Pancreas (tissue), 10 donors: ENCODE measurements at regions not wholly inside any gene's neighbourhood (a gene's known extent, or its start where the extent isn't known, plus 50 kb on each side); places are given as distances from the start of the nearest gene placed in this dataset.

Experiments used
- ATAC-seq, 4 donors: fragments of 200-7000 bp; cut with Tn5 transposase; one replicate each; pipeline versions ENCODE4 v1.8.0 to v1.9.1; 2020; ENCODE audit warnings: mild to moderate bottlenecking in 4 of 4, moderate library complexity in 4 of 4
- DNase-seq, 6 donors: peaks; one replicate each; pipeline ENCODE4 v3.0.0-alpha.2; 2020
- FAIRE-seq: peaks from 2 replicates; lab custom pipeline; 2012; peaks lifted over from hg19 to GRCh38; lab: Jason Lieb, UNC
- H3K27ac ChIP-seq, 4 donors: fragments of 200-600 bp; sonication (generic); 1 replicate in 3 of 4; 2 replicates in 1 of 4; pipeline versions ENCODE4 v1.5.0 to v1.8.0; 2020
- H3K27me3 ChIP-seq, 4 donors: fragments of 200-600 bp; one replicate each; pipeline ENCODE4 v1.8.0; 2021
- H3K36me3 ChIP-seq, 3 donors: fragments of 200-600 bp; sonication (generic) in 1 of 3; one replicate each; pipeline versions ENCODE4 v1.5.0 to v1.8.0; 2020 to 2021
- H3K4me1 ChIP-seq, 3 donors: fragments of 200-600 bp; one replicate each; pipeline ENCODE4 v1.8.0; 2021
- H3K4me3 ChIP-seq, 4 donors: fragments of 200-600 bp; sonication (generic) in 2 of 4; one replicate each; pipeline versions ENCODE4 v1.5.0 to v1.8.0; 2020 to 2021
- H3K9me3 ChIP-seq, 4 donors: fragments of 200-600 bp; one replicate each; pipeline ENCODE4 v1.8.0; 2021
- WGBS, 2 donors: extraction: QIAGEN DNeasy Blood & Tissue Kit; methylation state at CpG; one replicate each; pipeline ENCODE4 v1.1.7; 2013; 5-methylcytosine and 5-hydroxymethylcytosine counted together
- intact Hi-C, 3 donors: fragments of 100-400 bp; cut with DNase I; formaldehyde crosslinking; loops; one replicate each; pipeline versions ENCODE4 v1.11.1 to v1.14.2; 2022
- TF ChIP-seq, protein P1 (sequence below), 4 donors: fragments of 200-600 bp; sonication (generic) in 3 of 4; IDR thresholded peaks; one replicate each; pipeline versions ENCODE4 v1.5.0 to v1.8.0; 2021; ENCODE audit warnings: antibody characterized with exemption in 4 of 4
- donor health status: healthy with polysubstance abuse.
- donor health status: DM: no; HTN: no; CAD: no; lungs with moderate emphysema.
- donor health status: DM: no; HTN: no; CAD: no.
- donor health status: control.
- donor health status: control.
- donor health status: Bipolar disorder and iron deficiency.
- donor health status: DM: yes; HTN: yes; CAD: no.
- donor health status: DM: no; HTN: no; CAD: no.
- donor health status: DM: no; HTN: no; CAD: no.
- donor health status: DM: yes; HTN: yes; CAD: no.

DNA sequence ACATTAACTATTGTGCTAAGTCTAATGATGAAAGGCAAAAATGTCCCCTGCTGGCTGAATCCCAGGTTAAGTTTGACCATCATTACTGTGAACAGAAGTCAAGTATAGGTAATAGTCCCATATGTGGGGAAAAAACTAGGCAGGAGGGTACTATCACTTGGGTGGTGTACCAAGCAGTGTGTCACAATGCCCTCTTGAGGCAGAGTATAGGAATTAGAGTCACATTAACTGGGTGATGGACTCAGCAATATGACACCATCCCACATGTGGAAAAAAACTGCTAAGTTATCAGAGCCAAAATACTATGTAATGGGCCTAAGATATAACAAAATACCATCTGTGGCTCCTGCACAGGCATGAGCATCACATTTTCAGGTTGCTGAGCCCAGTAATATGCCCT lies 962.5 kb upstream of the AMELY start:
- intact Hi-C loops: no loop called here
- no peak for FAIRE-seq
- no peak overlapping the region for H3K4me3 ChIP-seq
- no peak overlapping the region for H3K27ac ChIP-seq
- no peak for ATAC-seq
- no peaks in the 10 kb centered on the region for H3K4me1 ChIP-seq
- H3K9me3 ChIP-seq: no peaks in the 10 kb centered on the region
- H3K36me3 ChIP-seq: no peaks in the 10 kb centered on the region
- H3K27me3 ChIP-seq: no peaks in the 10 kb centered on the region
- TF ChIP-seq, protein P1, sequence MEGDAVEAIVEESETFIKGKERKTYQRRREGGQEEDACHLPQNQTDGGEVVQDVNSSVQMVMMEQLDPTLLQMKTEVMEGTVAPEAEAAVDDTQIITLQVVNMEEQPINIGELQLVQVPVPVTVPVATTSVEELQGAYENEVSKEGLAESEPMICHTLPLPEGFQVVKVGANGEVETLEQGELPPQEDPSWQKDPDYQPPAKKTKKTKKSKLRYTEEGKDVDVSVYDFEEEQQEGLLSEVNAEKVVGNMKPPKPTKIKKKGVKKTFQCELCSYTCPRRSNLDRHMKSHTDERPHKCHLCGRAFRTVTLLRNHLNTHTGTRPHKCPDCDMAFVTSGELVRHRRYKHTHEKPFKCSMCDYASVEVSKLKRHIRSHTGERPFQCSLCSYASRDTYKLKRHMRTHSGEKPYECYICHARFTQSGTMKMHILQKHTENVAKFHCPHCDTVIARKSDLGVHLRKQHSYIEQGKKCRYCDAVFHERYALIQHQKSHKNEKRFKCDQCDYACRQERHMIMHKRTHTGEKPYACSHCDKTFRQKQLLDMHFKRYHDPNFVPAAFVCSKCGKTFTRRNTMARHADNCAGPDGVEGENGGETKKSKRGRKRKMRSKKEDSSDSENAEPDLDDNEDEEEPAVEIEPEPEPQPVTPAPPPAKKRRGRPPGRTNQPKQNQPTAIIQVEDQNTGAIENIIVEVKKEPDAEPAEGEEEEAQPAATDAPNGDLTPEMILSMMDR (IDR thresholded peaks at IDR 0.05): no peak
- no peak for DNase-seq

DNA sequence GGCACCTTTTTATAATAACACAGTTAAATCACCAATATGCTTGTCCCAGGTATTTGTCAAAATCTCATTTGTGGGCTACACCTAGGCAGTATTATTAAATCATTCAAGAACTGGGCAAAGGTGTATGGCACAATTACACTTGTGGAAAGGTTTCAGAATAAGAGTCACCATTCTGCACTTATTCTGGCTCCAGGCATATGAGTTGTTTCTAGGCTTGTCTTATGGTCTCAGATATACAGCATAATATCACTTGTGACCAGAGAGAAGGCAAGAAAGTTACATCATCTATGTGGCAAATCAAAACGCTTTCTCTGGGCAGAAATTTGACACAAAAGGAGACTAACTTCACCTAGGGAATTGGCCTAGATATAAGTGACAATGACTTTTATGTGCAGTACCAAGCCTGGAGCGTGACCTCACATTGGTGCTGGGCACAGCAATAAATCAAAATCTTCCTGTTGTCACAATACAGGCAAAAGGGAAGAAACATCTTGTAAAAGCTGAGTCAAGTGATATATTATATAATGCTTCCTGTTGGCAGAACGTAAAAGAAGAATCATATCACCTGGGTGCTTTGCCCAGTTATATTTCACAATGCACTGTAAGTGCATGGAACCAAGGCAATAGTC lies 959.9 kb upstream of the AMELY start:
- Histone ChIP-seq H3K4me1 (no peaks in the 10 kb centered on the region), H3K36me3 (no peaks in the 10 kb centered on the region), H3K9me3 (no peaks in the 10 kb centered on the region), H3K27ac (no peak overlapping the region), H3K4me3 (no peak overlapping the region), H3K27me3 (no peaks in the 10 kb centered on the region)
- no peak for FAIRE-seq
- no peak for ATAC-seq
- intact Hi-C loops: no loop called here
- no peak for DNase-seq
- WGBS, 2 donors: 60% methylated on average over 3 of the region's 3 CpGs; no CpG with 5 or more reads in 1 of the 2 donors
- TF ChIP-seq, protein P1 (IDR thresholded peaks at IDR 0.05): no peak

GRCh38 chrY:7866976-7867375 lies 955.4 kb upstream of the AMELY start:
- TF ChIP-seq, protein P1 (IDR thresholded peaks at IDR 0.05): no peak
- 43% methylated on average over 2 of the region's 2 CpGs; no CpG with 5 or more reads in 1 of the 2 donors for WGBS, 2 donors
- no peak overlapping the region for H3K27ac ChIP-seq
- no peaks in the 10 kb centered on the region for H3K9me3 ChIP-seq
- no peak overlapping the region for H3K4me3 ChIP-seq
- no peaks in the 10 kb centered on the region for H3K36me3 ChIP-seq
- H3K27me3 ChIP-seq: no peaks in the 10 kb centered on the region
- DNase-seq: no peak
- no peaks in the 10 kb centered on the region for H3K4me1 ChIP-seq
- ATAC-seq: no peak
- FAIRE-seq: no peak
- intact Hi-C loops: no loop called here

DNA sequence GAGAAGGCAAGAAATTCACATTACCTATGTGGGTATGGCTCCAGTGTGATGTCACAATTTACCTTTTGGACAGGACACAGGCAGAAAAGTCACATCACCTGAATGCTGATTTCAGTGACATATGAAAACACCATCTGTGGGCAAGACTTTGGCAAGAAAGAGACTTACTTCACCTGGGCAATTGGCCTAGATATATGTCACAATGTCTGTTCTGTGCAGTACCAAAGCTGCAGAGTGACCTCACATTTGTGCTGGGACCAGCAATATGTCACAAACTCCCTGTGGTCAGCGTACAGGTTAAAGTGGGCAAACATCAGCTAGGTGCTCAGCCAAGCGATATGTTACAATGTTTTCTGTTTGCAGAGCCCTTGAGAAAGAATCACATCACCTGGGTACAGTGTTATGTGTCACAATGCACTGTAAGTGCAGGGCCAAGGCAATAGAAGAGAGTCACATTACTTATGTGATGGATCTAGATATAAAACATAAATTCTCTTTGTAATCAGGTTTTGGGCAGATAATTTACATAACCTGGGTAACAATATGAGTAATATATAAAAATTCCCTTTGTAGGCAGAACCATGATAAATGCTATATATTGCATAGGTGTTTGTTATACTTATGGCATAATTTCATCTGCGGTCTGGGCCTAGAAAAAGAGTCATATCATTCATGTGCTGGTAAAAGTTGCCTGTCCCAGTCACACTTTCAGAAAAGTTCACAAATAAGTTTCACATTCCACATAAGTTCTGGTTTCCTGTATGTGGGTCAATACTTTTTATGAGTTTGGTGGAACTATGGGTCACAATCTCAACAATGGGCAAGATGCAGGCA lies 949.4 kb upstream of the AMELY start:
- WGBS, 2 donors: 71% methylated on average over 3 of the region's 3 CpGs; no CpG with 5 or more reads in 1 of the 2 donors
- H3K4me3 ChIP-seq: no peak overlapping the region
- FAIRE-seq (no peak), ATAC-seq (no peak), DNase-seq (no peak)
- no peaks in the 10 kb centered on the region for H3K36me3 ChIP-seq
- TF ChIP-seq, protein P1 (IDR thresholded peaks at IDR 0.05): no peak
- intact Hi-C loops: no loop called here
- H3K4me1 ChIP-seq: no peaks in the 10 kb centered on the region
- no peaks in the 10 kb centered on the region for H3K27me3 ChIP-seq
- H3K27ac ChIP-seq: no peak overlapping the region
- no peaks in the 10 kb centered on the region for H3K9me3 ChIP-seq

DNA sequence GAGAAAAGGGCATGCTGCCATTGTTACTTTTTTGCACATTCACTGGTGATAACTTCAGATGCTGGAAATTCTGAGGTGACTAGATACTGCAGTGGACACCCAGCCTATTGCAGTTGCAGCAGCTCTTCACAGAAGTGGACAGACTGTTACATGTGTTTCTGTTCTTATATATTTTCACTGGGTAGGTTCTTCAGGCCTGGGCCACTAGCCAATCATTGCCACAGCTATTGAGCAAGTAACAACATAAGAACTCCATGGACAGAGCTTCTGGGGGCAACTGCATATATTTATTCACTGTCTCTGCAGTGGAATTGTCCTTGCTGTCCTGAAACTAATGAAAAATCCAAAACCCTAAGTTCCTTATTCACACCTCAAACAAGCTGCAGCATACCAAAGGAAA lies 938.6 kb upstream of the AMELY start:
- no peak overlapping the region for H3K27ac ChIP-seq
- DNase-seq (no peak), ATAC-seq (no peak), FAIRE-seq (no peak)
- no peaks in the 10 kb centered on the region for H3K36me3 ChIP-seq
- no peaks in the 10 kb centered on the region for H3K9me3 ChIP-seq
- TF ChIP-seq, protein P1 (IDR thresholded peaks at IDR 0.05): no peak
- H3K4me1 ChIP-seq: no peaks in the 10 kb centered on the region
- H3K4me3 ChIP-seq: no peak overlapping the region
- intact Hi-C loops: no loop called here
- no peaks in the 10 kb centered on the region for H3K27me3 ChIP-seq
